Calu3 (cell line): ENCODE measurements at regions not wholly inside any gene's neighbourhood (a gene's known extent, or its start where the extent isn't known, plus 50 kb on each side); places are given as distances from the start of the nearest gene placed in this dataset.

Experiments
- BruUV-seq: library from RNA; stranded (reverse); fragments of 400-500 nt; replicated peaks from 2 replicates; lab custom pipeline; 2021; lab: Mats Ljungman, UMichigan
- CTCF ChIA-PET: fragments of 300-600 bp; sonication (Branson Sonifier 250); formaldehyde crosslinking; loops from one replicate; lab custom pipeline; 2022; ENCODE audit warnings: antibody characterized with exemption; lab: Charles Lee
- DNase-seq: peaks from one replicate; pipeline ENCODE4 v3.0.0; 2022
- H3K27ac Mint-ChIP-seq: one replicate; pipeline ENCODE4 v1.8.0; 2022; ENCODE audit warnings: mixed read lengths; ENCODE audit not compliant: unreplicated experiment
- H3K27me3 Mint-ChIP-seq: one replicate; pipeline ENCODE4 v1.8.0; 2022; ENCODE audit warnings: mixed read lengths; ENCODE audit not compliant: unreplicated experiment
- H3K36me3 Mint-ChIP-seq: one replicate; pipeline ENCODE4 v1.8.0; 2022; ENCODE audit warnings: mild to moderate bottlenecking, moderate library complexity, mixed read lengths; ENCODE audit not compliant: insufficient read depth, unreplicated experiment
- H3K4me1 Mint-ChIP-seq: one replicate; pipeline ENCODE4 v1.8.0; 2022; ENCODE audit warnings: mild to moderate bottlenecking, low read depth, mixed read lengths; ENCODE audit not compliant: unreplicated experiment
- H3K4me3 Mint-ChIP-seq: one replicate; pipeline ENCODE4 v1.8.0; 2022; ENCODE audit warnings: mild to moderate bottlenecking, low read depth, moderate library complexity, mixed read lengths; ENCODE audit not compliant: unreplicated experiment
- H3K9me3 Mint-ChIP-seq: one replicate; pipeline ENCODE4 v1.8.0; 2022; ENCODE audit warnings: low read depth, mixed read lengths; ENCODE audit not compliant: unreplicated experiment
- CTCF ChIP-seq: fragments of 200-600 bp; IDR thresholded peaks from one replicate; pipeline ENCODE4 v1.8.0; 2022; ENCODE audit warnings: antibody characterized with exemption; ENCODE audit not compliant: unreplicated experiment
- intact Hi-C: fragments of 100-400 bp; cut with micrococcal nuclease; formaldehyde crosslinking; loops from one replicate; pipeline ENCODE4 v1.10.0; 2022; ENCODE audit not compliant: unreplicated experiment

- no peak for DNase-seq
- CTCF ChIA-PET: no interaction called here
- no peaks in the 10 kb centered on the region for H3K9me3 Mint-ChIP-seq
- intact Hi-C loops: no loop called here
- no peaks in the 10 kb centered on the region for H3K27me3 Mint-ChIP-seq
- H3K4me3 Mint-ChIP-seq: no peak overlapping the region
- no peaks in the 10 kb centered on the region for H3K4me1 Mint-ChIP-seq
- H3K36me3 Mint-ChIP-seq: no peaks in the 10 kb centered on the region
- TF ChIP-seq CTCF: no peak
- no peak overlapping the region for H3K27ac Mint-ChIP-seq
- no TSS peak for BruUV-seq
Measured at GRCh38 chr4:66539745-66540144, 869.5 kb upstream of the EPHA5 start.

- DNase-seq: no peak
- Mint-ChIP-seq H3K9me3 (peaks cover 7% of the 10 kb centered on the region), H3K27ac (no peak overlapping the region), H3K4me1 (no peaks in the 10 kb centered on the region), H3K27me3 (no peaks in the 10 kb centered on the region), H3K36me3 (no peaks in the 10 kb centered on the region), H3K4me3 (no peak overlapping the region)
- intact Hi-C loops: no loop called here
- no TSS peak for BruUV-seq
- CTCF ChIA-PET: no interaction called here
- TF ChIP-seq CTCF: no peak
Measured at GRCh38 chr4:66524781-66525180, 854.5 kb upstream of the EPHA5 start.

DNA sequence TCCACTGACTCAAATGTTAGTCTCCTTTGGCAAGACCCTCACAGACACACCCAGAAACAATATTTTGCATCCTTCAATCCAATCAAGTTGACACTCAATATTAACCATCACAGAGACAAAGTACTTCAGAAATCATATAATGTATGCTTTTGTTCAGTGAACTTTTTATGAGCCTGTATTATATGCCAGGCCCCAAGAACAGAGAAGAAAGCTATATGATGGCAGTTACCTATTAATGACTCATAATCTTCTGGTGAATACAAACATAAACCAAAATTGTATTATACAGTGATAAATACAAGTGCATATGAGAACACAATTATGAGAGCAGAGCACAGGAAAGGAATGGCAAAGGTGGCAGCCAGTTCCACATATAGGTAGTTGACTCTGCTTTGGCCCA is 852.0 kb upstream of the EPHA5 start:
- Mint-ChIP-seq H3K4me1 (no peaks in the 10 kb centered on the region), H3K4me3 (no peak overlapping the region), H3K9me3 (peaks cover 7% of the 10 kb centered on the region), H3K27me3 (no peaks in the 10 kb centered on the region), H3K36me3 (no peaks in the 10 kb centered on the region), H3K27ac (no peak overlapping the region)
- DNase-seq: no peak
- CTCF ChIA-PET: no interaction called here
- intact Hi-C loops: no loop called here
- BruUV-seq: no TSS peak
- TF ChIP-seq CTCF: no peak

DNA sequence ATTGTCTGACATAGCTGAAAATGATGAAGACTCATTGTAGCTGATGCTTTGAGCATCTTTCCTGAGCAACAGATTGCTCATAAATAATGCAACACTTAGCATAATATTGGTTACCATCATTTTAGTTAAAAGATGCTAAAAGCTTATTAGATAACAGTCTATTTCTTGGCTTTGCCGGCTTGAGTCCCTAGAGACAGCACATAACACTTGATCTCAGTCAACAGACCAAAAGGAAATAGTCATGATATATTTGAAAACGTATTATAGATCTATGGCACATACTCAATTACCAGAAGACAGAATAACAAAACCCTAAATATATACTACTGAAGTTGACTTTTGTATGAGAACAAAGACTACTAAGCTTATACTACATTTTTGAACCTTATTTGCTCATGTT is 846.7 kb upstream of the EPHA5 start:
- no TSS peak for BruUV-seq
- H3K4me1 Mint-ChIP-seq: no peaks in the 10 kb centered on the region
- H3K36me3 Mint-ChIP-seq: no peaks in the 10 kb centered on the region
- H3K4me3 Mint-ChIP-seq: no peak overlapping the region
- TF ChIP-seq CTCF: no peak
- intact Hi-C loops: no loop called here
- DNase-seq: no peak
- H3K27me3 Mint-ChIP-seq: no peaks in the 10 kb centered on the region
- CTCF ChIA-PET: no interaction called here
- peaks cover 2% of the 10 kb centered on the region for H3K9me3 Mint-ChIP-seq
- no peak overlapping the region for H3K27ac Mint-ChIP-seq
